Activated B cell treated with CpG ODN at 0.5 μM for 24 hours (primary cell): ENCODE measurements at regions not wholly inside any gene's neighbourhood (a gene's known extent, or its start where the extent isn't known, plus 50 kb on each side); places are given as distances from the start of the nearest gene placed in this dataset.

Experiments used
- ATAC-seq: fragments of 200-7000 bp; cut with Tn5 transposase; one replicate; pipeline ENCODE4 v1.10.0; 2021; ENCODE audit warnings: low read depth, mild to moderate bottlenecking, moderate library complexity
- CTCF ChIA-PET: fragments of 350-600 bp; sonication (Branson Sonifier 250); formaldehyde crosslinking; loops from one replicate; lab custom pipeline; 2021; ENCODE audit warnings: antibody characterized with exemption; lab: Charles Lee
- POLR2A ChIA-PET: fragments of 350-600 bp; sonication (Branson Sonifier 250); formaldehyde crosslinking; loops from one replicate; lab custom pipeline; 2021; ENCODE audit warnings: antibody characterized with exemption; lab: Charles Lee
- DNase-seq: peaks from one replicate; pipeline ENCODE4 v3.0.0; 2022
- H3K27ac Mint-ChIP-seq: one replicate; pipeline ENCODE4 v1.8.0; 2020; ENCODE audit warnings: mixed read lengths
- H3K27me3 Mint-ChIP-seq: one replicate; pipeline ENCODE4 v1.8.0; 2021; ENCODE audit warnings: mixed read lengths
- H3K36me3 Mint-ChIP-seq: one replicate; pipeline ENCODE4 v1.8.0; 2021; ENCODE audit warnings: low read depth, mixed read lengths
- H3K4me1 Mint-ChIP-seq: one replicate; pipeline ENCODE4 v1.8.0; 2021; ENCODE audit warnings: mixed read lengths
- H3K4me3 Mint-ChIP-seq: one replicate; pipeline ENCODE4 v1.8.0; 2020; ENCODE audit warnings: mild to moderate bottlenecking, mixed read lengths
- H3K9me3 Mint-ChIP-seq: one replicate; pipeline ENCODE4 v1.8.0; 2020; ENCODE audit warnings: mixed read lengths
- CTCF ChIP-seq: fragments of 200-600 bp; IDR thresholded peaks from one replicate; pipeline ENCODE4 v1.8.0; 2022; ENCODE audit warnings: antibody characterized with exemption, mild to moderate bottlenecking
- intact Hi-C: fragments of 100-400 bp; cut with micrococcal nuclease; formaldehyde crosslinking; loops from one replicate; pipeline ENCODE4 v1.15.1; 2024

DNA sequence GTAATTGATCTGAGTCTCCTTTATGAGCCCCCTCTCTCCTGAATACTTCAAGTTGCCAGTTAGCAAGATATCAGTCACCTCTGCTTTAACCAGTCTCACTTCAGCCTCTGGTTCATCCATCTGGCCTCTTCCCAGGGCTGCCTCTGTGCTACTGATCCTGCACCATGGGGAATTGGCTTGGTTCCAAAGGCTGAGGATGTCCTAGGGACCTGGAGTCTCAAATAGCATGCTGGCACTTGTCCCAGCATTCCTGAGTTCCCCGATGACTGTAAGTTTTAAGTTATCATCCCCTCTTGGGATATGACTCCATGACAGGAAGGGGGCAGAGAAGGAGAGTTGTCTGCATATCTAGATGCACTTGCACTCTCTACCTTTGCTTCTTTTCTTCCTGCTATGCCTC, 252.0 kb downstream of the PTBP2 start:
- POLR2A ChIA-PET, result no interaction called here
- no peak for ATAC-seq
- no peaks in the 10 kb centered on the region for H3K9me3 Mint-ChIP-seq
- no peaks in the 10 kb centered on the region for H3K27me3 Mint-ChIP-seq
- DNase-seq, result no peak
- CTCF ChIA-PET, result no interaction called here
- TF ChIP-seq CTCF, result no peak
- H3K27ac Mint-ChIP-seq, result no peak overlapping the region
- H3K4me1 Mint-ChIP-seq, result no peaks in the 10 kb centered on the region
- intact Hi-C loops, result no loop called here
- no peak overlapping the region for H3K4me3 Mint-ChIP-seq
- H3K36me3 Mint-ChIP-seq, result no peaks in the 10 kb centered on the region

- ATAC-seq (no peak), DNase-seq (no peak)
- TF ChIP-seq CTCF, result no peak
- H3K9me3 Mint-ChIP-seq, result no peaks in the 10 kb centered on the region
- CTCF ChIA-PET, result interaction anchor here (1.2 kb wide), 1 partner anchor 13 kb away, joined by 3 read pairs; no protein-coding TSS in a partner anchor
- H3K4me1 Mint-ChIP-seq, result no peaks in the 10 kb centered on the region
- H3K36me3 Mint-ChIP-seq, result no peaks in the 10 kb centered on the region
- H3K27me3 Mint-ChIP-seq, result no peaks in the 10 kb centered on the region
- POLR2A ChIA-PET, result no interaction called here
- intact Hi-C loops, result no loop called here
- no peak overlapping the region for H3K4me3 Mint-ChIP-seq
- no peak overlapping the region for H3K27ac Mint-ChIP-seq
Observed at GRCh38 chr1:96978444-96978843, 256.9 kb downstream of the PTBP2 start.

GRCh38 chr1:96978901-96979300, 257.3 kb downstream of the PTBP2 start:
- no peak overlapping the region for H3K27ac Mint-ChIP-seq

GRCh38 chr1:96979304-96980268, 258.0 kb downstream of the PTBP2 start:
- no peaks in the 10 kb centered on the region for H3K9me3 Mint-ChIP-seq
- no peaks in the 10 kb centered on the region for H3K27me3 Mint-ChIP-seq
- DNase-seq (no peak), ATAC-seq (no peak)
- H3K4me1 Mint-ChIP-seq, result no peaks in the 10 kb centered on the region
- CTCF ChIA-PET, result no interaction called here
- H3K4me3 Mint-ChIP-seq, result no peak overlapping the region
- no peak overlapping the region for H3K27ac Mint-ChIP-seq
- intact Hi-C loops, result no loop called here
- POLR2A ChIA-PET, result no interaction called here
- no peaks in the 10 kb centered on the region for H3K36me3 Mint-ChIP-seq
- no peak for TF ChIP-seq CTCF

More at GRCh38 chr1:96978901-96979300, 257.3 kb downstream of the PTBP2 start:
- ATAC-seq, result no peak
- TF ChIP-seq CTCF, result no peak
- no peaks in the 10 kb centered on the region for H3K27me3 Mint-ChIP-seq
- DNase-seq, result no peak
- no peak overlapping the region for H3K4me3 Mint-ChIP-seq
- H3K4me1 Mint-ChIP-seq, result no peaks in the 10 kb centered on the region
- H3K36me3 Mint-ChIP-seq, result no peaks in the 10 kb centered on the region
- H3K9me3 Mint-ChIP-seq, result no peaks in the 10 kb centered on the region
- CTCF ChIA-PET, result interaction anchor here (1.2 kb wide), 1 partner anchor 14 kb away, joined by 3 read pairs; no protein-coding TSS in a partner anchor
- intact Hi-C loops, result no loop called here
- POLR2A ChIA-PET, result no interaction called here

GRCh38 chr1:96980448-96980847, 258.9 kb downstream of the PTBP2 start:
- intact Hi-C loops, result no loop called here
- ATAC-seq (no peak), DNase-seq (no peak)
- Mint-ChIP-seq H3K4me3 (no peak overlapping the region), H3K36me3 (no peaks in the 10 kb centered on the region), H3K9me3 (peaks cover 1% of the 10 kb centered on the region), H3K4me1 (no peaks in the 10 kb centered on the region), H3K27ac (no peak overlapping the region), H3K27me3 (no peaks in the 10 kb centered on the region)
- ChIA-PET POLR2A (no interaction called here), CTCF (interaction anchor here (0.6 kb wide), 1 partner anchor 187 kb away, joined by 3 read pairs; no protein-coding TSS in a partner anchor)
- no peak for TF ChIP-seq CTCF
